Adrenal gland (tissue), 9 donors: ENCODE measurements at regions not wholly inside any gene's neighbourhood (a gene's known extent, or its start where the extent isn't known, plus 50 kb on each side); places are given as distances from the start of the nearest gene placed in this dataset.

Experiments
- DNase-seq, 7 donors: peaks; one replicate each; pipeline ENCODE4 v3.0.0-alpha.2; 2019 to 2020
- H3K27ac ChIP-seq, 5 donors: fragments of 200-600 bp; sonication (generic) in 4 of 5; 1 replicate in 3 of 5; 2 replicates in 2 of 5; pipeline versions ENCODE4 v1.5.1 to v1.8.0; 2016 to 2020; ENCODE audit warnings: mild to moderate bottlenecking in 1 of 5
- H3K27me3 ChIP-seq: fragments of 200-600 bp; 2 replicates; pipeline ENCODE4 v1.8.0; 2021
- H3K36me3 ChIP-seq, 2 donors: fragments of 200-600 bp; replicated peaks in 1 of 2; 1 replicate in 1 of 2; 2 replicates in 1 of 2; pipeline versions ENCODE4 v1.5.1 to v1.8.0; 2018 to 2022
- H3K4me1 ChIP-seq, 2 donors: fragments of 200-600 bp; replicated peaks in 1 of 2; 1 replicate in 1 of 2; 2 replicates in 1 of 2; pipeline versions ENCODE4 v1.5.1 to v1.8.0; 2018 to 2021
- H3K4me3 ChIP-seq, 4 donors: fragments of 200-600 bp; sonication (generic) in 3 of 4; one replicate each; pipeline ENCODE4 v1.5.1; 2016 to 2018
- H3K9me3 ChIP-seq, 3 donors: fragments of 200-600 bp; sonication (generic) in 1 of 3; replicated peaks in 1 of 3; 1 replicate in 2 of 3; 2 replicates in 1 of 3; pipeline versions ENCODE4 v1.5.1 to v1.8.0; 2016 to 2021
- POLR2A ChIP-seq, 2 donors: fragments of 450-650 bp; IDR thresholded peaks; one replicate each; pipeline ENCODE4 v1.6.1; 2017; ENCODE audit warnings: antibody characterized with exemption in 2 of 2, mild to moderate bottlenecking in 2 of 2, moderate library complexity in 1 of 2
- WGBS, 4 donors: extraction: QIAGEN DNeasy Blood & Tissue Kit in 2 of 4; methylation state at CpG; one replicate each; pipeline versions ENCODE4 v1.1.5 to v1.1.7; 2013 to 2017; 5-methylcytosine and 5-hydroxymethylcytosine counted together
- intact Hi-C, 2 donors: fragments of 100-400 bp; cut with DNase I; formaldehyde crosslinking; loops; one replicate each; pipeline versions ENCODE4 v1.14.1 to v1.15.0; 2022 to 2023
- TF ChIP-seq, protein P1 (sequence below), 6 experiments: fragments of 450-650 bp in 4 of 6; fragments of 200-600 bp in 2 of 6; sonication (generic) in 1 of 6; IDR thresholded peaks; 1 replicate in 5 of 6; 2 replicates in 1 of 6; pipeline versions ENCODE4 v1.5.1 to v1.8.0; 2016 to 2021; ENCODE audit warnings: antibody characterized with exemption in 6 of 6, mild to moderate bottlenecking in 2 of 6, moderate library complexity in 1 of 6
- donor health status: healthy with polysubstance abuse.
- donor health status: Bipolar disorder and iron deficiency.
- donor health status: DM: yes; HTN: yes; CAD: no.
- donor health status: DM: no; HTN: no; CAD: no.
- donor health status: DM: no; HTN: no; CAD: no.

DNA sequence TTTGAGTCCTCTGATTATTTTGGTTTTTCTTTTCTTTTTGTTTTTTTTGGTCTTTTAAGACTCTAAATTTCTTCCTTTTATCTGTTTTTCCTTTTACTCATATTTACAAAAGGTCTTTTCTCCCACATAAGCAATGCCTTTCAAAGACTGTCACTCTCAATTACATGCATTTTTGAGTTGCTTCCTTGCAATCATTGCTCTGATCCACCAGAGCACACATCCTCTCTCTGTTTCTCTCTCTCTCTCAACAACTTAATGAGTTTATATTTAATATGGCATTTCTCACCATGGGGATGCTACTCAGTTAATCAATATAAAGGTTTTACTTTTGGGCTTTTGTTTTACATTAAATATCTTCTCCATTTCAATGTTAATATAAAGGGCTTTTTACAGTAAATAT is 62.7 kb upstream of the OR10AD1 start:
- H3K27ac ChIP-seq: no peak overlapping the region
- TF ChIP-seq POLR2A (IDR thresholded peaks at IDR 0.05): no peak
- TF ChIP-seq, protein P1, sequence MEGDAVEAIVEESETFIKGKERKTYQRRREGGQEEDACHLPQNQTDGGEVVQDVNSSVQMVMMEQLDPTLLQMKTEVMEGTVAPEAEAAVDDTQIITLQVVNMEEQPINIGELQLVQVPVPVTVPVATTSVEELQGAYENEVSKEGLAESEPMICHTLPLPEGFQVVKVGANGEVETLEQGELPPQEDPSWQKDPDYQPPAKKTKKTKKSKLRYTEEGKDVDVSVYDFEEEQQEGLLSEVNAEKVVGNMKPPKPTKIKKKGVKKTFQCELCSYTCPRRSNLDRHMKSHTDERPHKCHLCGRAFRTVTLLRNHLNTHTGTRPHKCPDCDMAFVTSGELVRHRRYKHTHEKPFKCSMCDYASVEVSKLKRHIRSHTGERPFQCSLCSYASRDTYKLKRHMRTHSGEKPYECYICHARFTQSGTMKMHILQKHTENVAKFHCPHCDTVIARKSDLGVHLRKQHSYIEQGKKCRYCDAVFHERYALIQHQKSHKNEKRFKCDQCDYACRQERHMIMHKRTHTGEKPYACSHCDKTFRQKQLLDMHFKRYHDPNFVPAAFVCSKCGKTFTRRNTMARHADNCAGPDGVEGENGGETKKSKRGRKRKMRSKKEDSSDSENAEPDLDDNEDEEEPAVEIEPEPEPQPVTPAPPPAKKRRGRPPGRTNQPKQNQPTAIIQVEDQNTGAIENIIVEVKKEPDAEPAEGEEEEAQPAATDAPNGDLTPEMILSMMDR (IDR thresholded peaks at IDR 0.05): no peak
- no peak for DNase-seq
- intact Hi-C loops: no loop called here
- no peaks in the 10 kb centered on the region for H3K36me3 ChIP-seq
- no peak overlapping the region for H3K4me3 ChIP-seq
- H3K9me3 ChIP-seq: no peaks in the 10 kb centered on the region
- no peaks in the 10 kb centered on the region for H3K27me3 ChIP-seq
- no peaks in the 10 kb centered on the region for H3K4me1 ChIP-seq

DNA sequence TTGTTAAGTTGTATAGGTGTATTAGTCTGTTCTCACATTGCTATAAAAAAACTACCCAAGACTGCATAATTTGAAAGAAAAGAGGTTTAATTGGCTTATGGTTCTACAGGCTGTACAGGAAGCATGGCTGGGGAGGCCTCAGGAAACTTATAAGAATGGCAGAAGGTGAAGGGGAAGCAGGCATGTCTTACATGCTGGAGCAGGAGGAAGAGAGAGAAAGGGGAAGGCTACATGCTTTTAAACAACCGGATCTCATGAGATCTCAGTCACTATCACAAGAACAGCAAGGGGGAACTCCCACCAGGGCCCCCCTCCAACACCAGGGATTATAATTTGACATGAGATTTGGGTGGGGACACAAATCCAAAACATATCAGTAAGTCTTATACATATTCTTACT is 60.5 kb upstream of the OR10AD1 start:
- no peaks in the 10 kb centered on the region for H3K4me1 ChIP-seq
- 57 to 72% (median 67%) methylated on average over 1 of the region's 1 CpG for WGBS, 4 donors
- H3K9me3 ChIP-seq: no peaks in the 10 kb centered on the region
- no peak overlapping the region for H3K27ac ChIP-seq
- no peaks in the 10 kb centered on the region for H3K27me3 ChIP-seq
- H3K4me3 ChIP-seq: no peak overlapping the region
- TF ChIP-seq POLR2A (IDR thresholded peaks at IDR 0.05): no peak
- TF ChIP-seq, protein P1 (IDR thresholded peaks at IDR 0.05): no peak
- H3K36me3 ChIP-seq: no peaks in the 10 kb centered on the region
- no peak for DNase-seq
- intact Hi-C loops: no loop called here

DNA sequence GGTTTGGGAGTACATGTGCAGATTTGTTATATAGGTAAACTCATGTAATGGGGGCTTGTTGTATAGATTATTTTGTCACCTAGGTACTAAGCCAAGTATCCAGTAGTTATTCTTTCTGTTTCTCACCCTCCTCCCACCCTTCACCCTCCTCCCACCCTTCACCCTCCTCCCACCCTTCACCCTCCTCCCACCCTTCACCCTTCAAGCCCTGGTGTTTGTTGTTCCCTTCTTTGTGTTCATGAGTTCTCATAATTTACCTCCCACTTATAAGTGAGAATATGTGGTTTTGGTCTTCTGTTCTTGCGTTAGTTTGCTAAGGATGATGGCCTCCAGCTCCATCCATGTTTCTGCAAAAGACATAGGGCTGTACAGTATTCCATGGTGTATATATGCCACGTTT is 58.7 kb upstream of the OR10AD1 start:
- Histone ChIP-seq H3K9me3 (no peaks in the 10 kb centered on the region), H3K36me3 (no peaks in the 10 kb centered on the region), H3K4me1 (no peaks in the 10 kb centered on the region), H3K27me3 (no peaks in the 10 kb centered on the region), H3K27ac (no peak overlapping the region), H3K4me3 (no peak overlapping the region)
- no peak for TF ChIP-seq POLR2A (IDR thresholded peaks at IDR 0.05)
- TF ChIP-seq, protein P1 (IDR thresholded peaks at IDR 0.05): no peak
- WGBS, 4 donors: 69 to 80% (median 76%) methylated on average over 2 of the region's 2 CpGs
- intact Hi-C loops: no loop called here
- DNase-seq: no peak
